ENCODE measurements at regions not wholly inside any gene's neighbourhood (a gene's known extent, or its start where the extent isn't known, plus 50 kb on each side); places are given as distances from the start of the nearest gene placed in this dataset.

- DNase-seq (ENCODE audit: low spot score), result no peak
These were observed 58.3 kb upstream of the PPP1R3C start for GRCh38 chr10:91690996-91691676.

- DNase-seq (ENCODE audit: low spot score), result no peak
These were observed 57.5 kb upstream of the PPP1R3C start for GRCh38 chr10:91690412-91690811.

DNA sequence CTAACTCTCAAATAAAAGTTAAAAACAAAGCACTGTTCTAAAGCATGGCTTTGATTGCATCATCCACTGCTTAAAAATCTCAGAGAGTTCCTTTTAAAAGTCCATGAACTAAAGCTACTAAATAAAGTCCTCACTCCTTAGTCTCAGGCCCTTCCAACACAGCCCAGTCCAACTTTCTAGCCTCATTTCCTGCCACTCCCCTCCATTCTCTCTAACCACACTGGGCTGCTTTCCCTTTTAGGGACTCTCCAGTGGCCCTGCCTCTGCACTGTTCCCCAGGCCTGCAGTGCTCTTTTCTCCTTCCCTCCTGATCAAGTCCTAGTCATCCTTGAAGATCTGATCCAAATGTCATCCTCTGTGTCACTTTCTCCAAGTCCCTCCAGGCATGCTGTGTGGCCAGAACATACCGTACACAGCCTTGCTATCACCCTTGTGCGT lies 56.9 kb upstream of the PPP1R3C start:
- DNase-seq (ENCODE audit: low spot score), result peak; percentile 70

- DNase-seq (ENCODE audit: low spot score), result no peak
These were observed 52.0 kb upstream of the PPP1R3C start for GRCh38 chr10:91684841-91685240.

DNA sequence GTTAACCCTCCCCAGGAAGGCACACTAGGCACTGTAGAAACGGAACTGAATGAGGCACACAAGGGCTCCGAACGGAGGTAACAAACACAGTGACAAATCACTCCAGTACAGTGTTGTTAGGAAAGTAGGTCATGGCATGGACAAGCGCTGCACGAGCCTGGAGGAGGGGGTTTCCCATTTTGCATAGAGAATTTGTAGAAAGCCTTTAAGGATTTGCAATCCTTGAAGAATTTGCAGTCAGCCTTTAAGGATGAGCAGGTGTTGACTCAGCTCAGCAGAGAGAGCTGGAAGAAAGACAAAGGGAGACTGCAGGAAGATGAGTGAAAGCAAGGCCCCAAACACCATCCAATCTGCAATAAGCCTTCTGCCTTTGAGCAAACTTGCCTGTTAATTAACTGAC lies 51.1 kb upstream of the PPP1R3C start:
- peak; percentile 78 for DNase-seq (ENCODE audit: low spot score)

GRCh38 chr10:91682912-91683311 lies 50.0 kb upstream of the PPP1R3C start:
- DNase-seq (ENCODE audit: low spot score), result no peak
